GM10266 (cell line): ENCODE measurements at regions not wholly inside any gene's neighbourhood (a gene's known extent, or its start where the extent isn't known, plus 50 kb on each side); places are given as distances from the start of the nearest gene placed in this dataset.
"Not testable (repeated sequence)": the region's sequence is repeated elsewhere in the genome, so short reads cannot be mapped to it uniquely, and the experiment has no call there.

ENCODE experiments used
- DNase-seq: peaks from one replicate; pipeline ENCODE4 v3.0.0; 2012; ENCODE audit errors: extremely low spot score
- CTCF ChIP-seq: IDR thresholded peaks from 2 replicates; pipeline ENCODE4 v1.5.1; 2012; ENCODE audit warnings: mild to moderate bottlenecking, low read depth; ENCODE audit not compliant: control insufficient read depth, insufficient read depth; ENCODE audit errors: missing control alignments

- no peak for DNase-seq
- no peak for TF ChIP-seq CTCF
Measured at GRCh38 chr10:111298031-111298430, 221.2 kb downstream of the ADRA2A start.

- DNase-seq = no peak
- TF ChIP-seq CTCF = no peak
Measured at GRCh38 chr10:111299037-111299436, 222.2 kb downstream of the ADRA2A start.

- DNase-seq = no peak
- no peak for TF ChIP-seq CTCF
Measured at GRCh38 chr10:111303887-111304286, 227.1 kb downstream of the ADRA2A start.

- no peak for DNase-seq
- no peak for TF ChIP-seq CTCF
Measured at GRCh38 chr10:111316722-111317212, 239.9 kb downstream of the ADRA2A start.

- TF ChIP-seq CTCF = no peak
- DNase-seq = no peak
Measured at GRCh38 chr10:111319866-111320265, 243.0 kb downstream of the ADRA2A start.

- no peak for DNase-seq
- no peak for TF ChIP-seq CTCF
Measured at GRCh38 chr10:111323389-111323966, 246.6 kb downstream of the ADRA2A start.

- not testable (repeated sequence) for DNase-seq
Measured at GRCh38 chr10:111332174-111332573, 255.3 kb downstream of the ADRA2A start.

GRCh38 chr10:111335826-111336225, 259.0 kb downstream of the ADRA2A start:
- DNase-seq = no peak
- no peak for TF ChIP-seq CTCF
